RWPE2 (cell line): ENCODE measurements at regions not wholly inside any gene's neighbourhood (a gene's known extent, or its start where the extent isn't known, plus 50 kb on each side); places are given as distances from the start of the nearest gene placed in this dataset.

Experiments
- ATAC-seq: fragments of 200-7000 bp; cut with Tn5 transposase; 3 replicates; pipeline ENCODE4 v1.9.1; 2021; ENCODE audit warnings: low read depth
- DNase-seq: peaks from one replicate; pipeline ENCODE4 v3.0.0-alpha.2; 2020; ENCODE audit warnings: low spot score
- H3K27ac ChIP-seq: fragments of 450-650 bp; 2 replicates; pipeline ENCODE4 v1.5.1; 2017; ENCODE audit warnings: mild to moderate bottlenecking; ENCODE audit not compliant: poor library complexity, severe bottlenecking
- H3K27me3 ChIP-seq: fragments of 250-450 bp; sonication (Bioruptor Pico); 2 replicates; pipeline ENCODE4 v1.5.1; 2021; ENCODE audit warnings: mild to moderate bottlenecking, moderate library complexity; ENCODE audit not compliant: insufficient read depth, poor library complexity, severe bottlenecking
- H3K36me3 ChIP-seq: fragments of 250-450 bp; sonication (Bioruptor Pico); 2 replicates; pipeline ENCODE4 v1.5.1; 2020; ENCODE audit warnings: low read depth, mild to moderate bottlenecking, moderate library complexity
- H3K4me1 ChIP-seq: fragments of 250-450 bp; sonication (Bioruptor Pico); 2 replicates; pipeline ENCODE4 v1.5.1; 2021; ENCODE audit warnings: mild to moderate bottlenecking, moderate library complexity; ENCODE audit not compliant: insufficient read depth, poor library complexity, severe bottlenecking
- H3K4me3 ChIP-seq: fragments of 250-450 bp; sonication (Bioruptor Pico); 2 replicates; pipeline ENCODE4 v1.5.1; 2021; ENCODE audit warnings: mild to moderate bottlenecking, moderate library complexity; ENCODE audit not compliant: severe bottlenecking
- H3K9me3 ChIP-seq: fragments of 250-450 bp; sonication (Bioruptor Pico); 2 replicates; pipeline ENCODE4 v1.5.1; 2021; ENCODE audit warnings: mild to moderate bottlenecking, moderate library complexity; ENCODE audit not compliant: severe bottlenecking
- CTCF ChIP-seq: fragments of 450-650 bp; IDR thresholded peaks from one replicate; pipeline ENCODE4 v1.5.1; 2017; ENCODE audit warnings: mild to moderate bottlenecking, moderate library complexity; ENCODE audit not compliant: poor library complexity, severe bottlenecking

- no peak for TF ChIP-seq CTCF
- H3K36me3 ChIP-seq: no peaks in the 10 kb centered on the region
- no peaks in the 10 kb centered on the region for H3K27me3 ChIP-seq
- no peaks in the 10 kb centered on the region for H3K9me3 ChIP-seq
- no peak for DNase-seq
- H3K4me1 ChIP-seq: no peaks in the 10 kb centered on the region
- H3K4me3 ChIP-seq: no peak overlapping the region
- ATAC-seq: no peak
- no peak overlapping the region for H3K27ac ChIP-seq
These were observed 153.8 kb downstream of the AQP4 start for GRCh38 chr18:26711756-26712155.

- DNase-seq: no peak
- Histone ChIP-seq H3K36me3 (no peaks in the 10 kb centered on the region), H3K4me3 (no peak overlapping the region), H3K27me3 (no peaks in the 10 kb centered on the region), H3K9me3 (no peaks in the 10 kb centered on the region), H3K27ac (no peak overlapping the region), H3K4me1 (no peaks in the 10 kb centered on the region)
- no peak for TF ChIP-seq CTCF
- ATAC-seq: no peak
These were observed 154.9 kb downstream of the AQP4 start for GRCh38 chr18:26710470-26711096.

GRCh38 chr18:26709897-26710296 lies 155.6 kb downstream of the AQP4 start:
- Histone ChIP-seq H3K36me3 (no peaks in the 10 kb centered on the region), H3K9me3 (no peaks in the 10 kb centered on the region), H3K4me1 (no peaks in the 10 kb centered on the region), H3K27me3 (no peaks in the 10 kb centered on the region), H3K4me3 (no peak overlapping the region), H3K27ac (no peak overlapping the region)
- no peak for TF ChIP-seq CTCF
- ATAC-seq (no peak), DNase-seq (no peak)

GRCh38 chr18:26708806-26709716 lies 156.4 kb downstream of the AQP4 start:
- Histone ChIP-seq H3K36me3 (no peaks in the 10 kb centered on the region), H3K27me3 (no peaks in the 10 kb centered on the region), H3K4me3 (no peak overlapping the region), H3K4me1 (no peaks in the 10 kb centered on the region), H3K9me3 (no peaks in the 10 kb centered on the region), H3K27ac (no peak overlapping the region)
- TF ChIP-seq CTCF: no peak
- DNase-seq (no peak), ATAC-seq (no peak)
